GM21619 (cell line): ENCODE measurements at regions not wholly inside any gene's neighbourhood (a gene's known extent, or its start where the extent isn't known, plus 50 kb on each side); places are given as distances from the start of the nearest gene placed in this dataset.

ENCODE experiments used
- ATAC-seq: cut with Tn5 transposase; IDR thresholded peaks from one replicate; pipeline ENCODE4 v1.9.1; 2021; ENCODE audit not compliant: unreplicated experiment

GRCh38 chr5:74240783-74241750, 399.5 kb downstream of the ENC1 start:
- ATAC-seq: no peak

- ATAC-seq: no peak
These were observed 401.3 kb downstream of the ENC1 start for GRCh38 chr5:74239261-74239660.

- no peak for ATAC-seq
These were observed 402.9 kb downstream of the ENC1 start for GRCh38 chr5:74237571-74238145.

GRCh38 chr5:74235552-74235951, 405.0 kb downstream of the ENC1 start:
- no peak for ATAC-seq

GRCh38 chr5:74233571-74233970, 407.0 kb downstream of the ENC1 start:
- ATAC-seq: no peak

GRCh38 chr5:74233091-74233490, 407.4 kb downstream of the ENC1 start:
- no peak for ATAC-seq

GRCh38 chr5:74232276-74232675, 408.3 kb downstream of the ENC1 start:
- no peak for ATAC-seq

GRCh38 chr5:74231697-74232096, 408.8 kb downstream of the ENC1 start:
- ATAC-seq: no peak

GRCh38 chr5:74226716-74227485, 413.6 kb downstream of the ENC1 start:
- no peak for ATAC-seq

GRCh38 chr5:74225587-74225986, 414.9 kb downstream of the ENC1 start:
- no peak for ATAC-seq

GRCh38 chr5:74224331-74224730, 416.2 kb downstream of the ENC1 start:
- no peak for ATAC-seq

- ATAC-seq: no peak
These were observed 417.7 kb downstream of the ENC1 start for GRCh38 chr5:74222806-74223205.

- no peak for ATAC-seq
These were observed 419.1 kb downstream of the ENC1 start for GRCh38 chr5:74221413-74221812.

GRCh38 chr5:74216012-74216411, 424.5 kb downstream of the ENC1 start:
- ATAC-seq: no peak

GRCh38 chr5:74212336-74212735, 428.2 kb downstream of the ENC1 start:
- no peak for ATAC-seq

- ATAC-seq: no peak
These were observed 431.0 kb downstream of the ENC1 start for GRCh38 chr5:74209571-74209970.

GRCh38 chr5:74206579-74207550, 433.7 kb downstream of the ENC1 start:
- no peak for ATAC-seq

GRCh38 chr5:74205767-74206578, 434.6 kb downstream of the ENC1 start:
- ATAC-seq: no peak

GRCh38 chr5:74201334-74202081, 439.0 kb downstream of the ENC1 start:
- peak; percentile 66 for ATAC-seq
